ENCODE measurements at regions not wholly inside any gene's neighbourhood (a gene's known extent, or its start where the extent isn't known, plus 50 kb on each side); places are given as distances from the start of the nearest gene placed in this dataset.

GRCh38 chr1:240682859-240683242 is 70.9 kb upstream of the GREM2 start:
- DNase-seq (ENCODE audit: extremely low read depth in 1 of 4, low spot score in 3 of 4) (no peak), ATAC-seq (no peak), FAIRE-seq (no peak)
- intact Hi-C loops (cut with micrococcal nuclease) (no loop called here), in situ Hi-C loops (cut with MboI) (no loop called here)
- Histone ChIP-seq H3K79me2 (ENCODE audit: control insufficient read depth, insufficient read depth, low read length) (no peaks in the 10 kb centered on the region), H3K27me3 (ENCODE audit: control insufficient read depth in 2 of 2, insufficient read depth in 2 of 2, low read length in 2 of 2) (no peaks in the 10 kb centered on the region; a peak in 1 of 5 replicates), H3K9me3 (replicated peaks; ENCODE audit: control insufficient read depth, insufficient read depth, low read depth, low read length) (no peaks in the 10 kb centered on the region), H3K36me3 (ENCODE audit: control insufficient read depth, insufficient read depth, low read length) (no peaks in the 10 kb centered on the region), H2AFZ (ENCODE audit: low read depth, low read length) (no peak overlapping the region), H3K4me3 (no peak overlapping the region), H3K9ac (ENCODE audit: insufficient read depth in 1 of 2, low read depth in 2 of 2, low read length in 2 of 2) (no peak overlapping the region), H3K4me2 (ENCODE audit: insufficient read depth, low read length) (no peak overlapping the region), H3K9me1 (ENCODE audit: control insufficient read depth, insufficient read depth, low read length) (no peaks in the 10 kb centered on the region), H3K4me1 (replicated peaks in 1 of 2; ENCODE audit: control insufficient read depth in 2 of 2, insufficient read depth in 2 of 2, low read length in 2 of 2) (no peaks in the 10 kb centered on the region), H4K20me1 (replicated peaks; ENCODE audit: control insufficient read depth, insufficient read depth, low read length) (no peaks in the 10 kb centered on the region), H3K27ac (ENCODE audit: extremely low read depth, low read depth, low read length) (no peak overlapping the region)
- 3% methylated on average over 8 of the region's 10 CpGs for WGBS (ENCODE audit: insufficient coverage, low coverage, missing lambda C conversion rate)
- POLR2A ChIA-PET: no interaction called here
- TF ChIP-seq THRAP3 (IDR thresholded peaks at IDR 0.05; ENCODE audit: borderline replicate concordance) (no peak), ATF1 (CRISPR knock-in tag; IDR thresholded peaks at IDR 0.05) (no peak), ATF1 (tag; IDR thresholded peaks at IDR 0.05) (no peak), ZNF217 (CRISPR knock-in tag; IDR thresholded peaks at IDR 0.05) (no peak), BMI1 (IDR thresholded peaks at IDR 0.05; ENCODE audit: low read length) (no peak), RFX7 (CRISPR knock-in tag; IDR thresholded peaks at IDR 0.05) (no peak), UBTF (IDR thresholded peaks at IDR 0.05; ENCODE audit: borderline replicate concordance in 1 of 2, low read depth in 2 of 2, low read length in 2 of 2) (no peak), RNF2 (IDR thresholded peaks at IDR 0.05) (no peak), ZNF79 (CRISPR knock-in tag; IDR thresholded peaks at IDR 0.05; ENCODE audit: low read depth) (no peak), SIN3B (IDR thresholded peaks at IDR 0.05; ENCODE audit: low read depth) (no peak), NFE2L1 (tag; IDR thresholded peaks at IDR 0.05; ENCODE audit: borderline replicate concordance, low read depth) (no peak), BACH1 (tag; IDR thresholded peaks at IDR 0.05) (no peak), MTA3 (IDR thresholded peaks at IDR 0.05; ENCODE audit: borderline replicate concordance) (no peak), CBX3 (IDR thresholded peaks at IDR 0.05; ENCODE audit: borderline replicate concordance in 1 of 2, low read length in 2 of 2) (no peak), HLTF (IDR thresholded peaks at IDR 0.05) (no peak), E2F6 (IDR thresholded peaks at IDR 0.05; ENCODE audit: borderline replicate concordance in 1 of 2, extremely low read depth in 1 of 2, insufficient read depth in 1 of 2, insufficient read length in 1 of 2, low read depth in 1 of 2, low read length in 1 of 2, poor library complexity in 1 of 2, severe bottlenecking in 1 of 2) (no peak)
- CTCF ChIA-PET (ENCODE audit: low intra/inter-chr PET ratio): no interaction called here
- BruUV-seq (replicated peaks): no TSS peak

Measured in K562 (cell line).